Middle frontal gyrus (tissue), 1 donor: ENCODE measurements at regions not wholly inside any gene's neighbourhood (a gene's known extent, or its start where the extent isn't known, plus 50 kb on each side); places are given as distances from the start of the nearest gene placed in this dataset.

ENCODE experiments used
- DNase-seq: peaks from one replicate; pipeline ENCODE4 v3.0.0-alpha.2; 2015; ENCODE audit warnings: low spot score; ENCODE audit errors: extremely low spot score

DNA sequence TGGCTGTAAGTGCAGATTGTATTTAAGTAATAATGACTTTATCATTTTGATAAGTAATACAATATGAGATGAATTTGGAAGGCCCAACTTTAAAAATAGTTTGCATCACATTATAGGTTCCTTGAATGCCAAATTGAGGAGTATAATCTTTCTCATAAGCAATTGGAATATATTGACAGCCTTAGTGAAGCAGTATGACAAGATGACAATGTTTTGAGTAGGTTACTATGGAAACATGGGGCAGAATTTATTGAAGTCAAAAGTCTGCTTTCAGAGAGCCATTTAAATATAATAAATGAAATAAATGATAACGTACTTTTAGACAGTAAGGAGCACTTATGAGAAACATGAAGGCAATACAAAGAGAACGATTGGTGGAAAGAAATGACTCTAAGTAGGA, 776.4 kb downstream of the TECRL start:
- no peak for DNase-seq

DNA sequence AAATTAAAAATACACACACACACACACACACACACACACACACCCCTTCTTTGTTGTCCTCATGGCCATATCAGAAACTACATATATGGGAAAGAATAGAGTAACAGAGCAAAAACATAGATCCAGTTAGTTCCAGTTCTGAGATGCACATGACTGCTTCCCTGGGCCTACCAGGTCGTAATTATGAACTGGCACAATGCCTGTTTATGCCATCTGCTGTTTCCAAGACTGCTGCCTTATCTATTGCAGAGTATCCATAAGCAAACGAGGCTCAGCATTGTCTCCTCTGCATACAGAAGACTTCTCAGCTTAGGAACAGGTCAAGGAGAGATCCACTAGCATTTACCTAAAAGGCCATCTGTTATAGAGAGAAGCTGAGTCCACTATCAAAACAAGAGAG, 789.0 kb downstream of the TECRL start:
- no peak for DNase-seq

GRCh38 chr4:63619771-63620170, 789.5 kb downstream of the TECRL start:
- no peak for DNase-seq

GRCh38 chr4:63618883-63619718, 790.1 kb downstream of the TECRL start:
- no peak for DNase-seq

- no peak for DNase-seq
Measured at GRCh38 chr4:63607169-63607872, 801.9 kb downstream of the TECRL start.

DNA sequence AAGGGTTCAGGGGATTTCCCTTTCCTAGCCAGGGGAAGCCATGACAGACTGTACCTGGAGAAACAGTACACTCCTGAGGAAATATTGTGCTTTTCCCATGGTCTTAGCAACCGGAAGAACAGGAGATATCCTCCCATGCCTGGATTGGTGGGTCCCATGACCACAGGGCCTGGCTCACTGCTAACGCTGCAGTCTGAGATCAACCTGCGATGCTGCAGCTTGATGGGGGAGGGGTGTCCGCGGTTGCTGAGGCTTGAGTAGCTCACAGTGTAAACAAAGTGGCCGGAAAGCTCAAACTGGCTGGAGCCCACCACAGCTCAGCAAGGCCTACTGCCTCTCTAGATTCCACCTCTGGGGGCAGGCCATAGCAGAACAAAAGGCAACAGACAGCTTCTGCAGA, 819.5 kb downstream of the TECRL start:
- DNase-seq = no peak

DNA sequence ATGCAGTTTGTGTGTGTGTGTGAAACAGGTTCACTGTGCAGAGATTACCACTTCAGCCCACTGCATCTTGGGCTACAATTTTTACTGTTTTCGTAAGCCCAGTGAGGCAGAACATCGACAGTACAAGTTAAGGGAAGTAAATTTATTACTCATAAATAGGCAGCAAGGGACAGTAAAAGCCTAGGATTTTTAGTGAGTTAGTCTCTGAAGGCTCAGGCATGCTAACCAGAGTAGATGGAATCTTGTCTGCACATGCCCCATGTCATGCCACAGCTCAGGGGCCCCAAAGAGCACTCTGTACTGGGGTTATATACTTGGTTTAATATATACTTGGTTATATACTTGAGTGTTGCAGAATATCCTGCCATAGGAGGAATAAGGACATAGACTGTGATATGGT, 825.7 kb downstream of the TECRL start:
- DNase-seq = no peak

GRCh38 chr4:63583007-63583406, 826.2 kb downstream of the TECRL start:
- no peak for DNase-seq

DNA sequence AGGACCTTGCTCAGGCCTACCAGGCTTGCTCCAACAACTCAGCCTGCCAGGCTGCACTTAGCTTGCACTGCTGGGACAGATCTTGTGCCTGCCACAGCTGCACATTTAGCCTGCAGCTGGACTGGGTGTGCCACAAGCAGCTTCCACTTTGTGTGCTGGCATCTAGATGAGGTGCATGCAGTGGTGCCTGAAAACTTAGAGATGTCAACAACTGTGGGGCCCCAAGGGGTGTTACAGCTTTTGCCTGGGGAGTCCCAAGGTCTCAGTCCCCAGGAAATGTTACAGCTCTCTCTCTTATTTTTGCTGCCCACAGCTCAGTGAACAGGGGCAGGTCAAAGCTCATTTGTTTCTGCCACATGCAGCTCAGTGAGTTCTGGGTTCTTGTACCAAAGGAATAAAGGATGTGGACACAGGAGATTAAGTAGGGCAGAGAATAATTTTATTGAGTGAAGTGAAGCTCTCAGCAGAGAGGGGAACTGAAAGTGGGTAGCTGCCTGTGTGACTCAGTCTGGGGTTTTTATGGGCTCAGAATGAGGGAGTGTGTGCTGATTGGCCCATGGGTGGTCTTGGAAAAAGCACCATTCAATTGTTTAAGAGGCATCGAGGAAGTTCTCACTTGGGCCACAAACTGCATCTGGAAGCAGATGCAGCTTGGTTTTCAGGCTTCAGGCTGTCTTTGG, 828.3 kb downstream of the TECRL start:
- no peak for DNase-seq

GRCh38 chr4:63578383-63578782, 830.9 kb downstream of the TECRL start:
- no peak for DNase-seq

GRCh38 chr4:63566658-63567057, 842.6 kb downstream of the TECRL start:
- no peak for DNase-seq

GRCh38 chr4:63563288-63564014, 845.8 kb downstream of the TECRL start:
- no peak for DNase-seq

- DNase-seq = no peak
Measured at GRCh38 chr4:63558709-63559108, 850.5 kb downstream of the TECRL start.

DNA sequence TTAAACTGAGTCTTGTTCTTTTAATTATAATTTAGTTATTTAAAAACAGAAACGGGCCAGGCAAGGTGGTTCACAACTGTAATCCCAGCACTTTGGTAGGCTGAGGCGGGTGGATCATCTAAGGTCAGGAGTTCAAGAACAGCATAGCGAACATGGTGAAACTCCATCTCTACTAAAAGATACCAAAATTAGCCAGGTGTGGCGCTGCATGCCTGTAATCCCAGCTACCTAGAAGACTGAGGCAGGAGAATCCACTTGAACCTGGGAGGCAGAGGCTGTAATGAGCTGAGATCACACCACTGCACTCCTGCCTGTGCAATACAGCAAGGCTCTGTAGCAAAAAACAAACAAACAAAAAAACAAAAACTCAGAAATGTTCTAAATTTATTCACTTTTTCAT, 852.9 kb downstream of the TECRL start:
- no peak for DNase-seq

DNA sequence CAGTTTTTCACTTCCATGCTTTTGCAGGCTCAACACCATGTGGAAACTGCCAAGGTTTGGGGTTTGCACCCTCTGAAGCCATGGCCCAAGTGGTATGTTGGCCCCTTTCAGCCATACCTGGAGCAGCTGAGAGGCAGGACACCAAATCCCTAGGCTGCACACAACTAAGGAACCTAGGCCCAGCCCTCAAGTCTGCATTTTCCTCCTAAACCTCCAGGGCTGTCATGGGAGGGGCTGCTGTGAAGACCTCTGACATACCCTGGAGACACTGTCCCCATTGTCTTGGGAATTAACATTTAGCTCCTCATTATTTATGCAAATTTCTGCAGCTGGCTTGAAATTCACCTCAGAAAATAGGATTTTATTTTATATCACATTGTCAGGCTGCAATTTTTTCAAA, 856.1 kb downstream of the TECRL start:
- DNase-seq = no peak

DNA sequence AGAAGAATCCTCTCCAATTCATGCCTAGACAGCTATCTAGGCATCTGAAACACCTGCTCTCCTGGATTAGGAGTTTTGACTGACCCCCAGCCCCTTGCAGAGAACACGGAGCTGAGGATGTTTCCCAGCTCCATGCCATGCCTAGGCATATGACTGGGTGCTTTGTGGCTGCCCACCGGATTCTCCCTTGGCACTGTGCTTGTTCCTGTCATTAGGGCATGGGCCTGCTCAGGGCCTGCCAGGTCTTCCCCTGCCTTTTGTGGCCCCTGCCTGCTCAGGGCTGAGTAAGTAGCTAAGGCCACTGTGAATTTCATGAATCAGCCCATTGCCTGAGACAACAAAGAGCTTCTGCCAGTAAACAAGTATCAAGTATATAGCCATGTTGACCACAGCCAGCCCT, 867.4 kb downstream of the TECRL start:
- no peak for DNase-seq

DNA sequence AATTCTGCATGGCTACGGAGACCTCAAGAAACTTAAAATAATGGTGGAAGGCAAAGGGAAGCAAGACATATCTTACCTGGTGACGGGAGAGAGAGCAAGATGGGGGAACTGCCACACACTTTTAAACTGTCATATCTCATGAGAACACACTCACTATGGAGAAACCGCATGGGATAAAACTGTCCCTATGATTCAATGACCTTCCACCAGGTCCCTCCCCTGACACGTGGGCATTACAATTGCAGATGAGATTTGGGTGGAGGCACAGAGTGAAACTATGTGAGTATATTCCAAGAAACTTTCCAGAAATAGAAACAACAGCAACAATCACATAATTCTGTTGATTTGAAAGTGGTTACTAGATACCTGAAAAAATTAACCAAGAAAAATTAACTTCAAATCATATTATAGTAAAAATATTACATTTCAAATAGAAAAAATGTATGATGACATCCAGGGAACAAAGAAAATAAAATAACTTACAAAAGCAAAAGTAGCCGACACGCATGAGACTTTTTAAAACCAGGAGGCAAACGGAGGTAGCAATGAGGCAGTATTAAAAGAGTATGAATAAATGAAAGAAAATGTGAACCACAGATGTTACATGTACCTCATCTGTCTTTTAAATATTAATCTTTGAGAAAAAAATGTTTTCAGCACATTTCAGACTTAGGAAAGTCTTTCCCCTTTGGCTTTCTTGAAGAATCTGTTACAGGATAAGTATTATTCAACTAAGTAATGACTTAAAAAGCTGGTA, 879.5 kb downstream of the TECRL start:
- no peak for DNase-seq

DNA sequence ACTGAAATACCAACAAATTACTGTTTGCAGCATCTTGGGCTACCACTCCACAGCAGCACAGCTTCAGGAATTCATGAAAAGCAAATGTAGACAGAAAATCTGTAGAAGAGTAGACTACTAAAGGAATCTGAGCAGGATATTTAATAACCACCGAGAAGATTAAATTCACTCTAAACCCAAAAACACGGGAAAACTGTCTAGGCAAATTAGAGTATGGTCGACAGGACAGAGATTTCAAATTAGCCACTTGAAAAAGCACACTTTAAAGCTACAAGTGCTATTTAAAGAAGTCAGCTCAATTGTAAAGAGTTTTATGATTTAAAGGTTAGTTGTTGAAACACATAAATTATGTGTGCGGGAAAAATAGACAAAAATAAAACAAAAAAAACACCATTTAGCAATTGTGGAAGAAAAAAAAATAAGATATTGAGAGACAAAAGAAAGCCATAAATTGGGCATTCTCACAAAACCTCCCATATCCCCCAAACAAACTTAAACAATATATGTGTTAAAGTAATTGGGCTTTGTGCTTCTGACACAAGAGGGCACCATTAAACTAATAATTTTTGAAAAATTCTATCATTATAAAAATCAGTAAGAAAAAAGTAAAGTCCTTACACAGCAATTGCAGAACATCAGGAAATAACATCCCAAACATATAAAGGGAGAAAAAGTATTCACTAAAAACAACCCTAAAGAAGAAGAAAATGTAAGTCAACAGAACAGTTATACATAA, 880.8 kb downstream of the TECRL start:
- DNase-seq = no peak

DNA sequence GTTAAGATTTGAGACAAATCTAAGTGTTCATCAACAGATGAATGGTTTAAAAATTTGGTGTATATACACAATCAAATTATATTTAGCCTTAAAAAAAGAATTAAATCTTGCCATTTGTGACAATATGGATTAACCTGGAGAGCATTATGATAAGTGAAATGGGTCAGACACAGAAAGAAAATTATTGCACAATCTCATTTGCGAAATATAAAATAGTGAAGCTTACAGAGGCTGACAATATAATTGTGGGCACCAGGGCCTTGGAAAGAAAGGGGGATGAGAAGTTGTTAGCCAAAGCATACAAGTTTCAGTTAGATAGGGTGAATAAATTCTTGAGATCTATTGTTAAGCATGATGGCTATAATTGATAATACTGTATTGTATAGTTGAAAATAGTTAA, 883.0 kb downstream of the TECRL start:
- no peak for DNase-seq

DNA sequence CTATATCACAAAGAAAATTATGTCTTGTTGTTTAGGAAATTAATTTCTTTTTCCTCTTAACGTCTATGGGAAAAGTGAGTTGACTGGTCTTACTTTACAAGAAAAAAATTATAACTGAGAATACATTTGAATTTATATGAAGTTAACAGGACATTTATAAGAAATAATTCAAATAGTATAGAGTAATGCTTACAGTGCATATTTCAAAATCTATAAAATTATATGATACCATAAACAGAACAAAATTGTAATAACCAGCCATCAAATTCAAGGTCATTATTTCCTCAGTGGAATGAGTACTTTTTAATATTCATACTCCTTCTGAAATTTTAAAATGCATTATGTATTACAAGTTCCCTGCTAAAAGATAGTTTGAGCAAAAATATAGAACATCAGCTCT, 884.5 kb downstream of the TECRL start:
- no peak for DNase-seq
